NB4 (cell line): ENCODE measurements at regions not wholly inside any gene's neighbourhood (a gene's known extent, or its start where the extent isn't known, plus 50 kb on each side); places are given as distances from the start of the nearest gene placed in this dataset.

ENCODE experiments used
- DNase-seq: peaks from one replicate; pipeline ENCODE4 v3.0.0; 2010; ENCODE audit warnings: low read depth
- H3K4me3 ChIP-seq: one replicate; pipeline ENCODE4 v1.5.1; 2011; ENCODE audit warnings: mild to moderate bottlenecking, low read depth, low read length, moderate library complexity
- MYC ChIP-seq: IDR thresholded peaks from 2 replicates; pipeline ENCODE4 v1.6.1; 2011; ENCODE audit warnings: low read depth, low read length
- POLR2A ChIP-seq: IDR thresholded peaks from 2 replicates; pipeline ENCODE4 v1.6.1; 2011; ENCODE audit warnings: mild to moderate bottlenecking; ENCODE audit not compliant: insufficient read length; ENCODE audit errors: extremely low read depth
- TF ChIP-seq, protein P1 (sequence below): IDR thresholded peaks from 2 replicates; pipeline ENCODE4 v1.6.1; 2011; ENCODE audit warnings: low read depth, low read length
- TF ChIP-seq, protein P2 (sequence below): IDR thresholded peaks from one replicate; pipeline ENCODE4 v1.5.1; 2012; ENCODE audit warnings: low read depth, low read length

- no peak for DNase-seq
Measured at GRCh38 chr6:106767271-106767670, 137.9 kb downstream of the QRSL1 start.

GRCh38 chr6:106766201-106766600 is 136.8 kb downstream of the QRSL1 start:
- TF ChIP-seq, protein P1, sequence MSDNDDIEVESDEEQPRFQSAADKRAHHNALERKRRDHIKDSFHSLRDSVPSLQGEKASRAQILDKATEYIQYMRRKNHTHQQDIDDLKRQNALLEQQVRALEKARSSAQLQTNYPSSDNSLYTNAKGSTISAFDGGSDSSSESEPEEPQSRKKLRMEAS, result no peak
- TF ChIP-seq, protein P2, sequence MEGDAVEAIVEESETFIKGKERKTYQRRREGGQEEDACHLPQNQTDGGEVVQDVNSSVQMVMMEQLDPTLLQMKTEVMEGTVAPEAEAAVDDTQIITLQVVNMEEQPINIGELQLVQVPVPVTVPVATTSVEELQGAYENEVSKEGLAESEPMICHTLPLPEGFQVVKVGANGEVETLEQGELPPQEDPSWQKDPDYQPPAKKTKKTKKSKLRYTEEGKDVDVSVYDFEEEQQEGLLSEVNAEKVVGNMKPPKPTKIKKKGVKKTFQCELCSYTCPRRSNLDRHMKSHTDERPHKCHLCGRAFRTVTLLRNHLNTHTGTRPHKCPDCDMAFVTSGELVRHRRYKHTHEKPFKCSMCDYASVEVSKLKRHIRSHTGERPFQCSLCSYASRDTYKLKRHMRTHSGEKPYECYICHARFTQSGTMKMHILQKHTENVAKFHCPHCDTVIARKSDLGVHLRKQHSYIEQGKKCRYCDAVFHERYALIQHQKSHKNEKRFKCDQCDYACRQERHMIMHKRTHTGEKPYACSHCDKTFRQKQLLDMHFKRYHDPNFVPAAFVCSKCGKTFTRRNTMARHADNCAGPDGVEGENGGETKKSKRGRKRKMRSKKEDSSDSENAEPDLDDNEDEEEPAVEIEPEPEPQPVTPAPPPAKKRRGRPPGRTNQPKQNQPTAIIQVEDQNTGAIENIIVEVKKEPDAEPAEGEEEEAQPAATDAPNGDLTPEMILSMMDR, result no peak
- no peak for TF ChIP-seq POLR2A
- no peak for TF ChIP-seq MYC
- no peak for DNase-seq
- H3K4me3 ChIP-seq, result no peak overlapping the region

More at GRCh38 chr6:106767271-106767670, 137.9 kb downstream of the QRSL1 start:
- no peak overlapping the region for H3K4me3 ChIP-seq
- TF ChIP-seq, protein P2, result no peak
- TF ChIP-seq POLR2A (no peak), MYC (no peak)
- TF ChIP-seq, protein P1, result no peak

GRCh38 chr6:106765496-106765895 is 136.1 kb downstream of the QRSL1 start:
- no peak for DNase-seq
- no peak overlapping the region for H3K4me3 ChIP-seq
- TF ChIP-seq, protein P1, result no peak
- TF ChIP-seq MYC (no peak), POLR2A (no peak)
- TF ChIP-seq, protein P2, result no peak

- no peak overlapping the region for H3K4me3 ChIP-seq
- no peak for DNase-seq
- TF ChIP-seq, protein P1, result no peak
- TF ChIP-seq MYC, result no peak
Measured at GRCh38 chr6:106764353-106764980, 135.1 kb downstream of the QRSL1 start.

DNA sequence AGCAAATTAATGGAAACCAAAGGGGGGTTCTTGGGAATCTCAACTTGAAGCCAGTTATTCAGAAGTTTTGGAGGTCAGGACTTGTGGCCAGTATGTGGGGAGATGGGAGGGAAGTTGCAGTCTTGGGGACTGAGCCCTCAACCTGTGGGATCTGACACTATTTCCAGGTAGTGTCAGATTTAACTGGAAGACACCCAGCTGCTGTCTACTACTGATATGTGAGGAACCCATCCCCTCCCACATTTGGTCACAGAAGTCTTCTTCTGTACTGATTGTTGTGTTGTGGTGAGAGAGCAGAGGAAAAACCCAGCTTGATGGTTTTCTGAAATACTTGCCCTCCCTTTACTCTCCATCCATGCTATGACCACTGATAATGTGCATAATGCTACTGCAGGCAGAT is 134.0 kb downstream of the QRSL1 start:
- TF ChIP-seq, protein P2, result no peak
- TF ChIP-seq, protein P1, result no peak
- no peak for TF ChIP-seq POLR2A
- TF ChIP-seq MYC, result no peak
- H3K4me3 ChIP-seq, result no peak overlapping the region
- no peak for DNase-seq

DNA sequence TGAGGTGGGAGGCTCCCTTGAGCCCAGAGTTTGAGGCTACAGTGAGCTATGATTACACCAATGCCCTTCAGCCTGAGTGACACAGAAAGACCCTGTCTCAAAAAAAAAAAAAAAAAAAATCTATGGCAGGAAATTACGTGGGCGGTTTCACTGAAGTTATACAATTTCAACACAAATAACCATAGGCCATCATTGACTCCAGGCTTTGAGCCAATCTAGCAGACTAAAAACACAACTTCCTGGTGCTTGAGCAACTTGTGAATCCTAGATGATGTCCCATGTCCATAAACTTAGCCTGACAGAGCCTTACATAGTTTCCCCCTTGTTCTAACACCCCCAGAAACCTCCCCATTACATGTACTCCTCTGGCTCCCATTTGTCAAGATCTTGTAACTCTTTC is 131.8 kb downstream of the QRSL1 start:
- TF ChIP-seq, protein P2, result no peak
- TF ChIP-seq, protein P1, result no peak
- TF ChIP-seq POLR2A (no peak), MYC (no peak)

More for the DNA sequence above, 131.8 kb downstream of the QRSL1 start:
- DNase-seq, result no peak
- no peak overlapping the region for H3K4me3 ChIP-seq
